ENCODE measurements at regions not wholly inside any gene's neighbourhood (a gene's known extent, or its start where the extent isn't known, plus 50 kb on each side); places are given as distances from the start of the nearest gene placed in this dataset.

GRCh38 chr2:64226611-64227010, 82.4 kb upstream of the PELI1 start:
- Mint-ChIP-seq H3K27ac (no peak overlapping the region), H3K4me3 (no peak overlapping the region), H3K4me1 (peaks cover 39% of the 10 kb centered on the region), H3K9me3 (no peaks in the 10 kb centered on the region), H3K27me3 (peaks cover 13% of the 10 kb centered on the region), H3K36me3 (ENCODE audit: low read depth) (peaks cover 6% of the 10 kb centered on the region)
- ChIA-PET POLR2A (no interaction called here), CTCF (interaction anchor here (0.7 to 3.4 kb wide), 5 partner anchors 9 to 69 kb away, joined by 3 to 20 read pairs (median 3); no protein-coding TSS in a partner anchor)
- no peak for DNase-seq

- Mint-ChIP-seq H3K4me3 (peak overlapping the region; percentile 78), H3K9me3 (no peaks in the 10 kb centered on the region), H3K27me3 (peaks cover 15% of the 10 kb centered on the region), H3K36me3 (ENCODE audit: low read depth) (peaks cover 4% of the 10 kb centered on the region), H3K27ac (peak overlapping the region; percentile 91), H3K4me1 (peaks cover 31% of the 10 kb centered on the region)
- ChIA-PET CTCF (interaction anchor here (0.8 to 3.4 kb wide), 3 partner anchors 11 to 14 kb away, joined by 3 to 20 read pairs (median 3); no protein-coding TSS in a partner anchor), POLR2A (no interaction called here)
- no peak for DNase-seq
These were observed 83.4 kb upstream of the PELI1 start for GRCh38 chr2:64227603-64228125.

GRCh38 chr2:64228126-64228678, 84.0 kb upstream of the PELI1 start:
- Mint-ChIP-seq H3K4me1 (peaks cover 25% of the 10 kb centered on the region), H3K27ac (peak overlapping the region; percentile 91), H3K36me3 (ENCODE audit: low read depth) (peaks cover 2% of the 10 kb centered on the region), H3K27me3 (peaks cover 15% of the 10 kb centered on the region), H3K4me3 (peak overlapping the region; percentile 78), H3K9me3 (no peaks in the 10 kb centered on the region)
- ChIA-PET CTCF (interaction anchor here (0.8 to 3.4 kb wide), 3 partner anchors 11 to 13 kb away, joined by 3 to 20 read pairs (median 3); no protein-coding TSS in a partner anchor), POLR2A (no interaction called here)
- DNase-seq = peak; percentile 58

- DNase-seq = no peak
- Mint-ChIP-seq H3K27me3 (peaks cover 15% of the 10 kb centered on the region), H3K4me3 (peak overlapping the region; percentile 78), H3K36me3 (ENCODE audit: low read depth) (no peaks in the 10 kb centered on the region), H3K9me3 (no peaks in the 10 kb centered on the region), H3K4me1 (peaks cover 22% of the 10 kb centered on the region), H3K27ac (peak overlapping the region; percentile 91)
- CTCF ChIA-PET = interaction anchor here (1.7 to 2.3 kb wide), 2 partner anchors 13 to 14 kb away, joined by 3 to 6 read pairs; no protein-coding TSS in a partner anchor
- POLR2A ChIA-PET = no interaction called here
These were observed 84.7 kb upstream of the PELI1 start for GRCh38 chr2:64228918-64229317.

- DNase-seq = no peak
- Mint-ChIP-seq H3K4me3 (no peak overlapping the region), H3K4me1 (peaks cover 18% of the 10 kb centered on the region), H3K27me3 (peaks cover 15% of the 10 kb centered on the region), H3K27ac (no peak overlapping the region), H3K36me3 (ENCODE audit: low read depth) (no peaks in the 10 kb centered on the region), H3K9me3 (peaks cover 3% of the 10 kb centered on the region)
- ChIA-PET CTCF (interaction anchor here (1.3 to 2.3 kb wide), 2 partner anchors 16 to 21 kb away, joined by 3 to 6 read pairs; no protein-coding TSS in a partner anchor), POLR2A (no interaction called here)
These were observed 86.3 kb upstream of the PELI1 start for GRCh38 chr2:64230540-64230939.

- Mint-ChIP-seq H3K27me3 (peaks cover 12% of the 10 kb centered on the region), H3K36me3 (ENCODE audit: low read depth) (peaks cover 2% of the 10 kb centered on the region), H3K9me3 (peaks cover 5% of the 10 kb centered on the region), H3K27ac (no peak overlapping the region), H3K4me1 (peaks cover 18% of the 10 kb centered on the region), H3K4me3 (no peak overlapping the region)
- ChIA-PET POLR2A (no interaction called here), CTCF (interaction anchor here (0.6 to 1.2 kb wide), 2 partner anchors 8 to 10 kb away, joined by 3 to 4 read pairs; no protein-coding TSS in a partner anchor)
- no peak for DNase-seq
These were observed 88.0 kb upstream of the PELI1 start for GRCh38 chr2:64232266-64232665.

- ChIA-PET CTCF (interaction anchor here (1.0 to 1.6 kb wide), 2 partner anchors 9 to 17 kb away, joined by 3 to 5 read pairs; no protein-coding TSS in a partner anchor), POLR2A (no interaction called here)
- H3K27me3 Mint-ChIP-seq = peaks cover 11% of the 10 kb centered on the region
- no peak overlapping the region for H3K4me3 Mint-ChIP-seq
- H3K36me3 Mint-ChIP-seq (ENCODE audit: low read depth) = peaks cover 2% of the 10 kb centered on the region
- peaks cover 8% of the 10 kb centered on the region for H3K4me1 Mint-ChIP-seq
- no peak overlapping the region for H3K27ac Mint-ChIP-seq
- peaks cover 5% of the 10 kb centered on the region for H3K9me3 Mint-ChIP-seq
- no peak for DNase-seq
These were observed 89.2 kb upstream of the PELI1 start for GRCh38 chr2:64233376-64233922.

GRCh38 chr2:64234150-64234549, 89.9 kb upstream of the PELI1 start:
- peaks cover 11% of the 10 kb centered on the region for H3K27me3 Mint-ChIP-seq
- CTCF ChIA-PET = interaction anchor here (0.6 to 1.6 kb wide), 3 partner anchors 8 to 105 kb away, joined by 3 to 5 read pairs (median 4); no protein-coding TSS in a partner anchor
- no peak overlapping the region for H3K4me3 Mint-ChIP-seq
- H3K27ac Mint-ChIP-seq = no peak overlapping the region
- H3K9me3 Mint-ChIP-seq = peaks cover 5% of the 10 kb centered on the region
- DNase-seq = no peak
- POLR2A ChIA-PET = no interaction called here
- H3K4me1 Mint-ChIP-seq = peaks cover 2% of the 10 kb centered on the region
- H3K36me3 Mint-ChIP-seq (ENCODE audit: low read depth) = peaks cover 2% of the 10 kb centered on the region

- H3K4me3 Mint-ChIP-seq = no peak overlapping the region
- ChIA-PET CTCF (interaction anchor here (0.6 to 1.5 kb wide), 4 partner anchors 9 to 104 kb away, joined by 3 to 8 read pairs (median 4); no protein-coding TSS in a partner anchor), POLR2A (no interaction called here)
- DNase-seq = no peak
- no peak overlapping the region for H3K27ac Mint-ChIP-seq
- peaks cover 2% of the 10 kb centered on the region for H3K4me1 Mint-ChIP-seq
- H3K36me3 Mint-ChIP-seq (ENCODE audit: low read depth) = peaks cover 2% of the 10 kb centered on the region
- H3K27me3 Mint-ChIP-seq = peaks cover 11% of the 10 kb centered on the region
- H3K9me3 Mint-ChIP-seq = peaks cover 5% of the 10 kb centered on the region
These were observed 90.6 kb upstream of the PELI1 start for GRCh38 chr2:64234785-64235184.

GRCh38 chr2:64237266-64237665, 93.0 kb upstream of the PELI1 start:
- peaks cover 7% of the 10 kb centered on the region for H3K9me3 Mint-ChIP-seq
- peaks cover 15% of the 10 kb centered on the region for H3K27me3 Mint-ChIP-seq
- no peak overlapping the region for H3K4me3 Mint-ChIP-seq
- H3K4me1 Mint-ChIP-seq = peaks cover 2% of the 10 kb centered on the region
- peaks cover 5% of the 10 kb centered on the region for H3K36me3 Mint-ChIP-seq (ENCODE audit: low read depth)
- CTCF ChIA-PET = interaction anchor here (0.6 to 1.2 kb wide), 2 partner anchors 8 to 95 kb away, joined by 3 read pairs; no protein-coding TSS in a partner anchor
- no peak for DNase-seq
- no peak overlapping the region for H3K27ac Mint-ChIP-seq
- POLR2A ChIA-PET = no interaction called here

- ChIA-PET CTCF (interaction anchor here (1.2 kb wide), 1 partner anchor 11 kb away, joined by 3 read pairs; no protein-coding TSS in a partner anchor), POLR2A (no interaction called here)
- peaks cover 7% of the 10 kb centered on the region for H3K9me3 Mint-ChIP-seq
- peaks cover 16% of the 10 kb centered on the region for H3K27me3 Mint-ChIP-seq
- peaks cover 5% of the 10 kb centered on the region for H3K36me3 Mint-ChIP-seq (ENCODE audit: low read depth)
- no peak overlapping the region for H3K4me3 Mint-ChIP-seq
- DNase-seq = no peak
- no peaks in the 10 kb centered on the region for H3K4me1 Mint-ChIP-seq
- no peak overlapping the region for H3K27ac Mint-ChIP-seq
These were observed 94.6 kb upstream of the PELI1 start for GRCh38 chr2:64238799-64239198.

GRCh38 chr2:64243081-64244036, 99.1 kb upstream of the PELI1 start:
- DNase-seq = no peak
- Mint-ChIP-seq H3K9me3 (peaks cover 2% of the 10 kb centered on the region), H3K27me3 (peaks cover 16% of the 10 kb centered on the region), H3K27ac (no peak overlapping the region), H3K4me1 (no peaks in the 10 kb centered on the region), H3K36me3 (ENCODE audit: low read depth) (peaks cover 3% of the 10 kb centered on the region), H3K4me3 (no peak overlapping the region)
- ChIA-PET CTCF (interaction anchor here (0.6 to 1.6 kb wide), 12 partner anchors 7 to 331 kb away, joined by 3 to 5 read pairs (median 3); no protein-coding TSS in a partner anchor), POLR2A (no interaction called here)
